HG03520 (cell line): ENCODE measurements at regions not wholly inside any gene's neighbourhood (a gene's known extent, or its start where the extent isn't known, plus 50 kb on each side); places are given as distances from the start of the nearest gene placed in this dataset.
"Not testable (repeated sequence)": the region's sequence is repeated elsewhere in the genome, so short reads cannot be mapped to it uniquely, and the experiment has no call there.

Experiments used
- ATAC-seq: cut with Tn5 transposase; IDR thresholded peaks from one replicate; pipeline ENCODE4 v1.9.1; 2021; ENCODE audit warnings: mild to moderate bottlenecking, moderate library complexity; ENCODE audit not compliant: unreplicated experiment

DNA sequence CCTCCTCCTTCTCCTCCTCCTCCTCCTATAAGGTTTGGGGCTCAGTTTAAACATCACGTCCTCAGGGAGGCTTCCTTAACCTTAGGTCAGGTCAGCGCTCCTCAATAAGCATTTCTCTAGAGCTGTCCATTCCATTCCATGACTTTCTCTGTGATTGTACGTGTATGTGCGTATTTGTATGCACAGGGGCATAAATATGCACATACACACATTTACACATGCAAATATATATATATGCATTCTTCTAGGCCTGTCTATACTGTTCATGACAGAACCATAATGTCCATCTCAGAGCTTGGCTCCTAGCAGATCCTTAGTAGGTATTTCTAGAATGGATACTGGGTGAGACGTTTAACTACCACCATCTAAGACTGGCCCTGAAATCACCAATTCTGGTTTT is 258.6 kb downstream of the STIM2 start:
- no peak for ATAC-seq

- ATAC-seq, result no peak
These were observed 261.2 kb downstream of the STIM2 start for GRCh38 chr4:27121830-27122229.

DNA sequence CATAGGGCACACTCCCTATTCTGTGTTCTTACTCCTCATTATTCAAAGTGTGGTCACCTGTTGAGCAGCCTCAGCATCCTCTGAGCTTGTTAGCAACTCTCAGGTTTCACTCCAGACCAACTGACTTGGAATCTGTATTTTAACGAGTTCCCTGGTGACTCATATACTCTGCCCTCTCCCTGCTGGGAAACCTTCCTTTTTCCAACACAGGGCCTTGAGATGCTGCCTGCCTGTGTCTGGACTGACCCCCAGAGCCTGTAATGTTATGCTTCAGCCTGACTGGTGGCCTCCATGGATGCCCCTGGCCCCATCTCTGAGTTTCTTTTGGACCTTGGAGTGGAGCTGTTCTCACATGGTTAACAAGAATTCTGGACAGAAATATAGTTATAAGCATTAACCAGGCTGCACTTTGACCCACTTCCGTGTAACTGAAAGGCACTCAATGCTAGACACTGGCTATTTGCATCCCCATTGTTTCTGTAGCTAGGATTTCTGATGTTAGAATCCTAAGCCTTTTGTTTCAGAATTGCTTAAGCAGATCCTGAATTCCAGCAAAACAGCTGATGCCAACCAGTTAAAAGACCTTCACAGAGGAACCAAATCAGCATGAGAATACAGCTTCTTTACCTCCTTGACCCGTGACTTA is 262.6 kb downstream of the STIM2 start:
- no peak for ATAC-seq

GRCh38 chr4:27123769-27124124 is 263.1 kb downstream of the STIM2 start:
- ATAC-seq, result no peak

DNA sequence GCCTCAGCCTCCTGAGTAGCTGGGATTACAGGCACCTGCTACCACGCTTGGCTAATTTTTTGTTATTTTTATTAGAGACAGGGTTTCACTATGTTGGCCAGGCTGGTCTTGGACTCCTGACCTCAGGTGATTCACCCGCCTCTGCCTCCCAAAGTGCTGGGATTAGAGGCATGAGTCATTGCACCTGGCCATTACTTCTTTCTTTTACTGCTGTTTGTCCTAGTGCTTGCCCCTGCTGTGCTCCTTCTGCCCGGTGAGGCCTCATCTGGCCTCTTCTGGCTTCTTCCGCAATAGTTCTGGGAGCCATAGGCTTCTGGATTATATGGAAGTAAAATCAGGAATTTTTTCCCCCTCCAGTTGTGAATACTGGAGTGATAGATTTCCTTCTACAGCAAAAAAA is 266.3 kb downstream of the STIM2 start:
- ATAC-seq, result not testable (repeated sequence)

DNA sequence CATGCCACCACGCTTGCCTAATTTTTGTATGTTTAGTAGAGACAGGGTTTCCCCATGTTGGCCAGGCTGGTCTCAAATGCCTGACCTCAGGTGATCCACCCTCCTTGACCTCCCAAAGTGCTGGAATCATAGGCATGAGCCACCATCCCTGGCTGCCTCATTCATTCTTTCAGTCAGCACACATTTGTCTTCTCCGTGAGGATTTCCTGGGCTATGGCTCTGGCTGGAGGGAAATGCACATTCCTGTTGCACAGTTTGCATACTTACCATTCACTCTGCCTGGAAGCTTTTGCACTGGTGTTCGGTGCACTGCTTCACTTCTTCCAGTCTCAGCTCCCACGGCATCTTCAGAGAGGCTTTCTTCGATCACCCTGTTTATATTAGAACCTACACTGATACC is 267.8 kb downstream of the STIM2 start:
- no peak for ATAC-seq

DNA sequence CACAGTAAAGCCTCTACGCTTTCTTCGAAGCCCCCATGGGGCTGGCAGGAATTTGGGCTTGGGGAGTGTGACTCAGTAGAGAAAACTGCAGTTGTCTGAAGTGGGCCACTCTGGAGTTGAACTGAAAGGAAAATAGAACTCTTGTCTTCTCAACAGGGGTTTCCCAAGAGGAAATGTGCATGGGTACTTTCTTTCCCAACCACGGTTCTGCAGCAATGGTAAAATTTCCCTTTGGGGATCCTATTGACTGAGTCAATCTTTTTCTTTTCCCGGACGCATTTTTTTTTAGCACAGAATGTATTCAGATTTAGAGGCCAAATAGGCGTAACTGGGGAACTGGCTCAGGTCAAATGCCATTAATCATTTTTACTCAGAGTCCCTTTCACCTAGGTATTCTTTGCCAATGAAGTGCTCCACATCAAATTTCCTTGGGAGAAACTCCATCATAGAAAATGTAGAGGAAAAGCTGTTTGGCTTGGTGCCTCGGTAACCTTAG is 269.3 kb downstream of the STIM2 start:
- no peak for ATAC-seq

- no peak for ATAC-seq
These were observed 271.9 kb downstream of the STIM2 start for GRCh38 chr4:27132497-27132896.

DNA sequence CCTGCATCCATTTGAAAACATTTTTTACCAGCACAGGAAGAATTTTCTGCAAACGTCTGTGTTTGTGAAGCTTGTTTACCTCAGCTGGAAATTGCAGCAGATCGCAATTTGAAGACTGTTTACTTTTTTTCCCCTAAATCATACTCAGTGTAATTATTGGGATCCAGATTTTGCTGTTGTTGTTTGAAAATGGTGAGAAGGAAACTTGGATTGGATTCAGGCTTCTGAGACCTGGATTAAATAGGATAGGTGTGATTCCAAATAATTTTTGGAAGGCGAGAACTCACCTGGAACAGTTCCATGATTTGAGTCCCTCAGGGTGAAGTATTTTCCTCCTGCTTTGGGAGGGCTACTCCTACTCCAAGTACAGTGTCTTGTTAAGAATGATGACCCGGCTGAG is 279.8 kb downstream of the STIM2 start:
- no peak for ATAC-seq

DNA sequence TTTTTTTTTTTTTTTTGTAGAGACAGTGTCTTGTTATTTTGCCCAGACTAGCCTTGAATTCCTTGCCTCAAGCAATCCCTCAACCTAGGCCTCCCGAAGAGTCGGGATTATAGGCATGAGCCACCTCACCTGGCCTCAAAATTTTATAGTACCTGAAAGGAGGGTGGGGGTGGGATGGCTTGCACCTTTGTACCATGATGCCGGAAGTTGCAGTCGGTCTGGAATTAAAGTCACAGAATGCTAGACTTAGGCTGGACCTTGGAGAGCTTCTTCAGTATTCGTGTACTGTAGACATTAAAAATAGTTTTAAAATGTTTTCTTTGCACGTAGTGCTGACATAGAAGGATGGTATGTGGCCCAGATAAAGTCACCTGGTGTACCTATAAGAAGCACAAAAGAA is 280.9 kb downstream of the STIM2 start:
- no peak for ATAC-seq

GRCh38 chr4:27142841-27143240 is 282.2 kb downstream of the STIM2 start:
- ATAC-seq, result no peak

GRCh38 chr4:27145597-27145996 is 285.0 kb downstream of the STIM2 start:
- no peak for ATAC-seq

GRCh38 chr4:27148211-27148895 is 287.7 kb downstream of the STIM2 start:
- ATAC-seq, result no peak

- no peak for ATAC-seq
These were observed 289.0 kb downstream of the STIM2 start for GRCh38 chr4:27149541-27150212.

GRCh38 chr4:27152703-27153102 is 292.1 kb downstream of the STIM2 start:
- no peak for ATAC-seq

DNA sequence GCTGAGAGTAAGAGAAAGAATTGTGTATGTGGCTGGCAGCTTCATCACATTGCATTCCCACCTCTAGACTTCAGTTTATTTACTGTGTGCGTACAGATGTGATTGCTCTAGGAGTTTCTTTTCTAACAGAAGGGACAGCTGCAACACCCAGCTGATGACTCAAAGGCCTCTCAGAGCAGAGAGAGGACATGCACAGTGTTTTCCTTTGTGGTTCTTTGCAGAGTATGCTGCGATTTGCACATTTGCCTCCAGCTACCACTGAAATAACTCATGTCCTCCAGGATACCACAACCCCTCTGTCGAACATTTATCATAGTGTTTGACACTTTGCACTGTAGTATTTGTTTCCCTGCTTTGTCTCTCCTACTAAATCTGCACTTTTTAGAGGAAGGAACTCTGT is 294.1 kb downstream of the STIM2 start:
- ATAC-seq, result no peak

- ATAC-seq, result no peak
These were observed 300.6 kb downstream of the STIM2 start for GRCh38 chr4:27161191-27161590.

DNA sequence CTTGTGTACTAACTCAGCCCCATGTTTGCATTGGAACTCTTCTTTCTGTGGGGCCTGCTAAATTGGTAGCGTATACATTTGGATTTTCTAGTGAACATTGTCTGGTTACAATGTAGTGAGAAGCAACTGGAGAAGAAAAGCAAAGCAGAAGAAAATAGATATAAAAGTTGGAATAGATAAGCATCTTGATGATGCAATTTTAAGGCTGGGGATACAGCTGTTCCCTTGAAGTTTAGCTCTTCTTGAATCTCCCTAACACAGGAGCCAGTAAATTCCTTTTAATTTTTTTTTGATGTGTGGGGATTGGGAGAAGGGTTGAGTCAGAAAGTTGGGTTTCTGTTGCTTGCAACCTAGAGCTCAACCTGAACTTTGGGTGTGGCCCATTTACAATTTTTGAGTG is 308.1 kb downstream of the STIM2 start:
- ATAC-seq, result no peak

DNA sequence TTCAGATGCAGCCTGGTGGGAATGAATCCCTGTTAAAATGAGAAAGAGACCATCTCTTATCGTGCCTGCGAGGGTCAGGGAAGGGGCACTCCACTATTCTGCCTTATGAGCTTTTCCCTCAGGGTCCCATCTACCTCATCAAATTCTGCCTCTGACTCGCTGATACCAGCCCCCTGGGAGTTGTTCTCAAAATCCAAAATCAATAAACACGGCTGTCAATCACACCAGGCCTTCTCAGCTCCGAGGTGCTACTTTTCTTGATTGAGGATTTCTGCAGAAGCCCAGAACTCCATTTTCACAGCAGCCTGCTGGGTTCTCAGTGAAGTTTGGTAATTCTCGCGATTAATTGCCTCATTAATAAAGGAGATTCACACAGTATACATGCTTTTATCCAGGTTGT is 312.6 kb downstream of the STIM2 start:
- no peak for ATAC-seq

DNA sequence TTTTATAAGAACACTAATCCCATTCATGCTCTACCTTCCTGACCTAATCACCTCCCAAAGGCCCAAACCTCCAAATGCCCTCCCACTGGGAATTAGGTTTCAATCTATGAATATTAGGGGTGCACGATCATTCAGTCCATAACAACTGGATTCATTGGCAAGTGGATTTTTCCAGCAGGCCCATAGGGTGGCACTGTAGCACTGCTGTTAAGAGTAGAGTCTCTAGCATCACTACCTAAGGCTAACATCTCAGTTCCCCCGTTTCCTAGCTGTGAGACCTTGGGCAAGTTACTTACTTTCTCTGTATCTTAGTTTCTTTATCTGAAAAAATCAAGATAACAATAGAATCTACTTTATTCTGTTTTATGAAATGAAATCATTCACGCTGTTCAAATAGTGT is 315.8 kb downstream of the STIM2 start:
- ATAC-seq, result no peak

DNA sequence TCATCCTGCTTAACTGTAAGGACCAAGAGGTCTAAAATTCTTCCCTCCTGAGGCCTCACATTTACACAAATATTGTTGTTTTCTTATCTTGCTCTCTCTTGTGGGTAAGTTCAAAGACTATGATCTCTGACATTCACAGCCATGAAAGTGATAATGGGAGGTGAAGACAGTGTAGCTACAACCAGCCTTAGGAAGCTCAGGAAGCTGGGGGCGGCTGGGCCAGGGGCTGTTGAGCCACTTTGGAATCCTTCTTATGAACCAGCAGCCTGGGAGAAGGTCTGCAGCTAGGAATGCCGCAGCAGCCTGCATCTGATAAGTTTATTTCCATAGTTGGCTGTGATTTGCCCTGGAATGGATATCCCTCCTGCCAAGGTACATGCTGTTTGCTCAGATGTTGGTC is 316.2 kb downstream of the STIM2 start:
- ATAC-seq, result no peak

GRCh38 chr4:27178061-27178460 is 317.4 kb downstream of the STIM2 start:
- no peak for ATAC-seq
